Right lung (tissue), 2 donors: ENCODE measurements at regions not wholly inside any gene's neighbourhood (a gene's known extent, or its start where the extent isn't known, plus 50 kb on each side); places are given as distances from the start of the nearest gene placed in this dataset.
A peak's percentile ranks its signal among the peaks of the same experiment; 100 is the strongest.

Experiments
- DNase-seq, 2 donors: peaks; one replicate each; pipeline ENCODE4 v3.0.0-alpha.2; 2013

- DNase-seq: peak in 1 of 2 donors; percentile 12
These were observed 441.9 kb downstream of the ZIC1 start for GRCh38 chr3:147851062-147851461.

GRCh38 chr3:147854542-147854941, 445.4 kb downstream of the ZIC1 start:
- DNase-seq: no peak

GRCh38 chr3:147864754-147865354, 455.7 kb downstream of the ZIC1 start:
- DNase-seq: no peak

GRCh38 chr3:147866561-147866960, 457.4 kb downstream of the ZIC1 start:
- no peak for DNase-seq

GRCh38 chr3:147872568-147872967, 463.4 kb downstream of the ZIC1 start:
- no peak for DNase-seq

- DNase-seq: no peak
These were observed 466.3 kb downstream of the ZIC1 start for GRCh38 chr3:147875498-147875897.

- DNase-seq: no peak
These were observed 472.8 kb downstream of the ZIC1 start for GRCh38 chr3:147881933-147882332.

- no peak for DNase-seq
These were observed 477.7 kb downstream of the ZIC1 start for GRCh38 chr3:147886879-147887278.

GRCh38 chr3:147887797-147888196, 478.6 kb downstream of the ZIC1 start:
- no peak for DNase-seq

- DNase-seq: no peak
These were observed 480.9 kb downstream of the ZIC1 start for GRCh38 chr3:147890114-147890513.

- no peak for DNase-seq
These were observed 486.3 kb downstream of the ZIC1 start for GRCh38 chr3:147895509-147895908.

- DNase-seq: no peak
These were observed 491.7 kb downstream of the ZIC1 start for GRCh38 chr3:147900851-147901250.

- no peak for DNase-seq
These were observed 493.9 kb downstream of the ZIC1 start for GRCh38 chr3:147903026-147903425.

GRCh38 chr3:147904421-147904820, 495.3 kb downstream of the ZIC1 start:
- no peak for DNase-seq

GRCh38 chr3:147906285-147906684, 497.1 kb downstream of the ZIC1 start:
- DNase-seq: no peak

GRCh38 chr3:147914532-147914931, 505.4 kb downstream of the ZIC1 start:
- DNase-seq: no peak

GRCh38 chr3:147915057-147915456, 505.9 kb downstream of the ZIC1 start:
- no peak for DNase-seq

- DNase-seq: no peak
These were observed 510.3 kb downstream of the ZIC1 start for GRCh38 chr3:147919496-147919895.

GRCh38 chr3:147921051-147921450, 511.9 kb downstream of the ZIC1 start:
- DNase-seq: no peak

- no peak for DNase-seq
These were observed 515.6 kb downstream of the ZIC1 start for GRCh38 chr3:147924755-147925154.

- DNase-seq: no peak
These were observed 516.1 kb downstream of the ZIC1 start for GRCh38 chr3:147925272-147925671.

- no peak for DNase-seq
These were observed 521.2 kb downstream of the ZIC1 start for GRCh38 chr3:147930232-147930807.

GRCh38 chr3:147934451-147935180, 525.5 kb downstream of the ZIC1 start:
- DNase-seq: no peak
